HG03280 (cell line): ENCODE measurements at regions not wholly inside any gene's neighbourhood (a gene's known extent, or its start where the extent isn't known, plus 50 kb on each side); places are given as distances from the start of the nearest gene placed in this dataset.

Source experiments
- ATAC-seq: cut with Tn5 transposase; IDR thresholded peaks from one replicate; pipeline ENCODE4 v1.9.1; 2021; ENCODE audit warnings: mild to moderate bottlenecking, moderate library complexity; ENCODE audit not compliant: unreplicated experiment

GRCh38 chr2:56508662-56509061, 324.9 kb downstream of the CCDC85A start:
- ATAC-seq = no peak

- ATAC-seq = no peak
These were observed 326.8 kb downstream of the CCDC85A start for GRCh38 chr2:56510610-56511009.

GRCh38 chr2:56515399-56515798, 331.6 kb downstream of the CCDC85A start:
- no peak for ATAC-seq

GRCh38 chr2:56519806-56520205, 336.0 kb downstream of the CCDC85A start:
- no peak for ATAC-seq

GRCh38 chr2:56522605-56523089, 338.9 kb downstream of the CCDC85A start:
- ATAC-seq = no peak

- no peak for ATAC-seq
These were observed 340.0 kb downstream of the CCDC85A start for GRCh38 chr2:56523816-56524215.

GRCh38 chr2:56531668-56532420, 348.1 kb downstream of the CCDC85A start:
- ATAC-seq = no peak

- no peak for ATAC-seq
These were observed 350.5 kb downstream of the CCDC85A start for GRCh38 chr2:56534321-56534720.

GRCh38 chr2:56537756-56538155, 354.0 kb downstream of the CCDC85A start:
- ATAC-seq = no peak

- no peak for ATAC-seq
These were observed 355.8 kb downstream of the CCDC85A start for GRCh38 chr2:56539618-56540017.

- ATAC-seq = no peak
These were observed 356.7 kb downstream of the CCDC85A start for GRCh38 chr2:56540467-56540866.

- ATAC-seq = no peak
These were observed 357.1 kb downstream of the CCDC85A start for GRCh38 chr2:56540916-56541315.

GRCh38 chr2:56542213-56542612, 358.4 kb downstream of the CCDC85A start:
- no peak for ATAC-seq

- ATAC-seq = no peak
These were observed 381.4 kb downstream of the CCDC85A start for GRCh38 chr2:56565143-56565542.

GRCh38 chr2:56571074-56571473, 387.3 kb downstream of the CCDC85A start:
- ATAC-seq = no peak

- ATAC-seq = no peak
These were observed 392.2 kb downstream of the CCDC85A start for GRCh38 chr2:56576001-56576400.

GRCh38 chr2:56580242-56580641, 396.5 kb downstream of the CCDC85A start:
- ATAC-seq = no peak

- ATAC-seq = no peak
These were observed 398.8 kb downstream of the CCDC85A start for GRCh38 chr2:56582570-56582969.

- ATAC-seq = no peak
These were observed 400.1 kb downstream of the CCDC85A start for GRCh38 chr2:56583796-56584315.

- no peak for ATAC-seq
These were observed 403.7 kb downstream of the CCDC85A start for GRCh38 chr2:56587456-56587855.

GRCh38 chr2:56589194-56589593, 405.4 kb downstream of the CCDC85A start:
- ATAC-seq = no peak

GRCh38 chr2:56589835-56590234, 406.0 kb downstream of the CCDC85A start:
- no peak for ATAC-seq

GRCh38 chr2:56590611-56591010, 406.8 kb downstream of the CCDC85A start:
- no peak for ATAC-seq
